PFSK-1 (cell line): ENCODE measurements at regions not wholly inside any gene's neighbourhood (a gene's known extent, or its start where the extent isn't known, plus 50 kb on each side); places are given as distances from the start of the nearest gene placed in this dataset.

Source experiments
- POLR2AphosphoS5 ChIP-seq: IDR thresholded peaks from 2 replicates; pipeline ENCODE4 v1.6.1; 2012; ENCODE audit warnings: low read depth, mild to moderate bottlenecking, control low read depth, low read length, moderate library complexity
- TF ChIP-seq, protein P1 (sequence below), 2 experiments: IDR thresholded peaks; 2 replicates each; pipeline versions ENCODE4 v1.6.1 to v1.8.0; 2011 to 2012; ENCODE audit warnings: low read depth in 2 of 2, low read length in 2 of 2, control low read depth in 1 of 2, inconsistent platforms in 1 of 2, mild to moderate bottlenecking in 1 of 2, moderate library complexity in 1 of 2; ENCODE audit not compliant: insufficient read depth in 1 of 2

DNA sequence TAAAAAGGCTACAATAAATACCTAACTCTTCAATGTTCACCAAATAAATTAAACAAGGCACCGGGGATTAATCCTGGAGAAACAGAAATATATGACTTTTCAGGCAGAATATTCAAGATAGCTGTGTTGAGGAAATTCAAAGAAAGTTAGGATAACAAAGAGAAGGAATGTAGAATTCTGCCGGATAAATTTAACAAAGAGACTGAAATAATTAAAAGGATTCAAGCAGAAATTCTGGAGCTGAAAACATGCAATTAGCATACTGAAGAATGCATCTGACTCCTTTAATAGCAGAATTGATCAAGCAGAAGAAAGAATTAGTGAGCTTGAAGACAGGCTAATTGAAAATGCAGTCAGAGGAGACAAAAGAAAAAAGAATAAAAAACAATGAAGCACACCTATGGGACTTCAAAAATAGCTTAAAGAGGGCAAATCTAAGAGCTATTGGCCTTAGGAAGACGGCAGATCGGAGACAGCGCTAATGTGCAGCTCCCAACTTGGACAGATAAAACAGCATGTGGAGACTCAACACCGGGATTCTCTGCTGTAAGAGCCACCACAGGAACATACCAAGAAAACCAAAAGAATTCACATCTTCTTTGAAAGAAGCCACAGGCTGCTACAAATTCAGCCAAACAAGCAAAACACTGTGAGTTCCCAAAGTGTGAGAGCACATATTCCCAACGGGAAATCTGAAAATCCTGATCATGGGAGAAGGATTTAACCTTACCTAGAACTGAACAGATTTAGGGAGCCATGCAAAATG, 1290.9 kb downstream of the PCDH18 start:
- no peak for TF ChIP-seq POLR2AphosphoS5
- TF ChIP-seq, protein P1, sequence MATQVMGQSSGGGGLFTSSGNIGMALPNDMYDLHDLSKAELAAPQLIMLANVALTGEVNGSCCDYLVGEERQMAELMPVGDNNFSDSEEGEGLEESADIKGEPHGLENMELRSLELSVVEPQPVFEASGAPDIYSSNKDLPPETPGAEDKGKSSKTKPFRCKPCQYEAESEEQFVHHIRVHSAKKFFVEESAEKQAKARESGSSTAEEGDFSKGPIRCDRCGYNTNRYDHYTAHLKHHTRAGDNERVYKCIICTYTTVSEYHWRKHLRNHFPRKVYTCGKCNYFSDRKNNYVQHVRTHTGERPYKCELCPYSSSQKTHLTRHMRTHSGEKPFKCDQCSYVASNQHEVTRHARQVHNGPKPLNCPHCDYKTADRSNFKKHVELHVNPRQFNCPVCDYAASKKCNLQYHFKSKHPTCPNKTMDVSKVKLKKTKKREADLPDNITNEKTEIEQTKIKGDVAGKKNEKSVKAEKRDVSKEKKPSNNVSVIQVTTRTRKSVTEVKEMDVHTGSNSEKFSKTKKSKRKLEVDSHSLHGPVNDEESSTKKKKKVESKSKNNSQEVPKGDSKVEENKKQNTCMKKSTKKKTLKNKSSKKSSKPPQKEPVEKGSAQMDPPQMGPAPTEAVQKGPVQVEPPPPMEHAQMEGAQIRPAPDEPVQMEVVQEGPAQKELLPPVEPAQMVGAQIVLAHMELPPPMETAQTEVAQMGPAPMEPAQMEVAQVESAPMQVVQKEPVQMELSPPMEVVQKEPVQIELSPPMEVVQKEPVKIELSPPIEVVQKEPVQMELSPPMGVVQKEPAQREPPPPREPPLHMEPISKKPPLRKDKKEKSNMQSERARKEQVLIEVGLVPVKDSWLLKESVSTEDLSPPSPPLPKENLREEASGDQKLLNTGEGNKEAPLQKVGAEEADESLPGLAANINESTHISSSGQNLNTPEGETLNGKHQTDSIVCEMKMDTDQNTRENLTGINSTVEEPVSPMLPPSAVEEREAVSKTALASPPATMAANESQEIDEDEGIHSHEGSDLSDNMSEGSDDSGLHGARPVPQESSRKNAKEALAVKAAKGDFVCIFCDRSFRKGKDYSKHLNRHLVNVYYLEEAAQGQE (IDR thresholded peaks at IDR 0.05; ENCODE audit: insufficient read depth in 1 of 2, low read depth in 2 of 2, low read length in 2 of 2), result no peak
